H9 (cell line): ENCODE measurements at regions not wholly inside any gene's neighbourhood (a gene's known extent, or its start where the extent isn't known, plus 50 kb on each side); places are given as distances from the start of the nearest gene placed in this dataset.

Experiments
- DNase-seq: peaks from one replicate; pipeline ENCODE4 v3.0.0-alpha.2; 2017
- H2AFZ ChIP-seq: one replicate; pipeline ENCODE4 v1.6.1; 2013; ENCODE audit warnings: mild to moderate bottlenecking, low read length, control low read depth, moderate library complexity
- H2AK5ac ChIP-seq: 2 replicates; pipeline ENCODE4 v1.6.1; 2013; ENCODE audit warnings: low read length, control low read depth, mixed read lengths; ENCODE audit not compliant: insufficient read length
- H2BK120ac ChIP-seq: one replicate; pipeline ENCODE4 v1.6.1; 2013; ENCODE audit warnings: low read depth, mild to moderate bottlenecking, low read length, control low read depth, inconsistent platforms; ENCODE audit not compliant: poor library complexity, severe bottlenecking
- H2BK12ac ChIP-seq: 2 replicates; pipeline ENCODE4 v1.6.1; 2013; ENCODE audit warnings: low read length, control low read depth, mixed read lengths, low read depth; ENCODE audit not compliant: insufficient read length
- H2BK15ac ChIP-seq: 2 replicates; pipeline ENCODE4 v1.6.1; 2013; ENCODE audit warnings: low read depth, low read length, control low read depth
- H2BK20ac ChIP-seq: one replicate; pipeline ENCODE4 v1.6.1; 2013; ENCODE audit warnings: low read depth, mild to moderate bottlenecking, low read length, control low read depth, inconsistent platforms; ENCODE audit not compliant: poor library complexity, severe bottlenecking
- H2BK5ac ChIP-seq: 2 replicates; pipeline ENCODE4 v1.6.1; 2013; ENCODE audit warnings: low read length, control low read depth, mixed read lengths; ENCODE audit not compliant: insufficient read length
- H3K14ac ChIP-seq: 2 replicates; pipeline ENCODE4 v1.6.1; 2013; ENCODE audit warnings: low read length, control low read depth; ENCODE audit not compliant: insufficient read depth
- H3K18ac ChIP-seq: 2 replicates; pipeline ENCODE4 v1.6.1; 2013; ENCODE audit warnings: low read depth, mild to moderate bottlenecking, mixed read lengths, low read length, control low read depth; ENCODE audit not compliant: insufficient read length
- H3K23ac ChIP-seq: 2 replicates; pipeline ENCODE4 v1.6.1; 2013; ENCODE audit warnings: low read length, control low read depth, mixed read lengths, low read depth; ENCODE audit not compliant: insufficient read length
- H3K23me2 ChIP-seq: 2 replicates; pipeline ENCODE4 v1.6.1; 2013; ENCODE audit warnings: low read depth, mild to moderate bottlenecking, mixed read lengths, low read length, control low read depth; ENCODE audit not compliant: insufficient read length, poor library complexity, severe bottlenecking
- H3K27ac ChIP-seq: 2 replicates; pipeline ENCODE4 v1.5.1; 2013; ENCODE audit warnings: low read length, control low read depth, mixed read lengths, low read depth; ENCODE audit not compliant: insufficient read length
- H3K27me3 ChIP-seq: 2 replicates; pipeline ENCODE4 v1.6.1; 2013; ENCODE audit warnings: low read length, control low read depth, inconsistent platforms; ENCODE audit not compliant: insufficient read depth
- H3K4ac ChIP-seq: 2 replicates; pipeline ENCODE4 v1.6.1; 2013; ENCODE audit warnings: low read depth, mild to moderate bottlenecking, control low read depth, inconsistent platforms, low read length, moderate library complexity
- H3K4me1 ChIP-seq: 2 replicates; pipeline ENCODE4 v1.6.1; 2013; ENCODE audit warnings: low read length, control low read depth, inconsistent platforms; ENCODE audit not compliant: insufficient read depth
- H3K4me2 ChIP-seq: 2 replicates; pipeline ENCODE4 v1.6.1; 2013; ENCODE audit warnings: low read length, control low read depth, mixed read lengths; ENCODE audit not compliant: insufficient read length, insufficient read depth
- H3K56ac ChIP-seq: 2 replicates; pipeline ENCODE4 v1.6.1; 2013; ENCODE audit warnings: low read depth, mild to moderate bottlenecking, mixed read lengths, low read length, control low read depth; ENCODE audit not compliant: insufficient read length
- H3K79me1 ChIP-seq: 2 replicates; pipeline ENCODE4 v1.6.1; 2013; ENCODE audit warnings: low read depth, mild to moderate bottlenecking, moderate library complexity, low read length, control low read depth, inconsistent platforms; ENCODE audit not compliant: insufficient read depth, poor library complexity, severe bottlenecking
- H3K79me2 ChIP-seq: 2 replicates; pipeline ENCODE4 v1.6.1; 2013; ENCODE audit warnings: low read length, control low read depth, inconsistent platforms; ENCODE audit not compliant: insufficient read depth
- H3K9ac ChIP-seq: 2 replicates; pipeline ENCODE4 v1.6.1; 2013; ENCODE audit warnings: low read length, control low read depth, mixed read lengths; ENCODE audit not compliant: insufficient read length; ENCODE audit errors: extremely low read depth
- H3K9me3 ChIP-seq: one replicate; pipeline ENCODE4 v1.6.1; 2013; ENCODE audit warnings: low read depth, low read length, inconsistent platforms; ENCODE audit not compliant: control insufficient read depth
- H3T11ph ChIP-seq: one replicate; pipeline ENCODE4 v1.6.1; 2013; ENCODE audit warnings: mild to moderate bottlenecking, low read length, control low read depth, inconsistent platforms
- H4K20me1 ChIP-seq: one replicate; pipeline ENCODE4 v1.6.1; 2013; ENCODE audit not compliant: control insufficient read depth, insufficient read length, insufficient read depth
- H4K5ac ChIP-seq: 2 replicates; pipeline ENCODE4 v1.6.1; 2013; ENCODE audit warnings: low read depth, mild to moderate bottlenecking, mixed read lengths, low read length, control low read depth; ENCODE audit not compliant: insufficient read length
- H4K8ac ChIP-seq: replicated peaks from 2 replicates; pipeline ENCODE4 v1.6.1; 2013; ENCODE audit warnings: low read length, control low read depth, mixed read lengths, low read depth; ENCODE audit not compliant: insufficient read length
- H4K91ac ChIP-seq: 2 replicates; pipeline ENCODE4 v1.6.1; 2013; ENCODE audit warnings: low read depth, mild to moderate bottlenecking, moderate library complexity, mixed read lengths, low read length, control low read depth; ENCODE audit not compliant: insufficient read length
- H3K27ac Mint-ChIP-seq, 3 experiments: 2 replicates in 2 of 3; 3 replicates in 1 of 3; pipeline ENCODE4 v1.8.0; 2020 to 2021; ENCODE audit warnings: mixed read lengths in 3 of 3, mild to moderate bottlenecking in 1 of 3, moderate library complexity in 1 of 3
- H3K27me3 Mint-ChIP-seq: 2 replicates; pipeline ENCODE4 v1.8.0; 2021; ENCODE audit warnings: low read depth, mild to moderate bottlenecking, moderate library complexity, mixed read lengths
- H3K36me3 Mint-ChIP-seq, 3 experiments: 2 replicates in 2 of 3; 3 replicates in 1 of 3; pipeline ENCODE4 v1.8.0; 2020 to 2021; ENCODE audit warnings: low read depth in 3 of 3, mixed read lengths in 3 of 3; ENCODE audit not compliant: insufficient read depth in 1 of 3
- H3K4me1 Mint-ChIP-seq, 2 experiments: 2 replicates each; pipeline ENCODE4 v1.8.0; 2020; ENCODE audit warnings: mixed read lengths in 2 of 2
- H3K4me3 Mint-ChIP-seq, 2 experiments: 2 replicates in 1 of 2; 3 replicates in 1 of 2; pipeline ENCODE4 v1.8.0; 2020 to 2021; ENCODE audit warnings: mild to moderate bottlenecking in 2 of 2, mixed read lengths in 2 of 2, moderate library complexity in 1 of 2
- H3K9me3 Mint-ChIP-seq, 2 experiments: 2 replicates in 1 of 2; 3 replicates in 1 of 2; pipeline ENCODE4 v1.8.0; 2020; ENCODE audit warnings: mild to moderate bottlenecking in 2 of 2, mixed read lengths in 2 of 2, moderate library complexity in 1 of 2
- WGBS: extraction: QIAGEN DNeasy Blood & Tissue Kit; methylation state at CpG from one replicate; pipeline ENCODE4 v1.1.7; 2013; ENCODE audit warnings: missing lambda C conversion rate, low lambda C conversion rate, mixed read lengths; ENCODE audit not compliant: insufficient read length; ENCODE audit errors: extremely low coverage; 5-methylcytosine and 5-hydroxymethylcytosine counted together
- TF ChIP-seq, protein P1 (sequence below): fragments of 200-600 bp; sonication (generic); conservative IDR thresholded peaks from 3 replicates; pipeline ENCODE4 v1.8.0; 2021; ENCODE audit warnings: antibody characterized with exemption, mild to moderate bottlenecking

DNA sequence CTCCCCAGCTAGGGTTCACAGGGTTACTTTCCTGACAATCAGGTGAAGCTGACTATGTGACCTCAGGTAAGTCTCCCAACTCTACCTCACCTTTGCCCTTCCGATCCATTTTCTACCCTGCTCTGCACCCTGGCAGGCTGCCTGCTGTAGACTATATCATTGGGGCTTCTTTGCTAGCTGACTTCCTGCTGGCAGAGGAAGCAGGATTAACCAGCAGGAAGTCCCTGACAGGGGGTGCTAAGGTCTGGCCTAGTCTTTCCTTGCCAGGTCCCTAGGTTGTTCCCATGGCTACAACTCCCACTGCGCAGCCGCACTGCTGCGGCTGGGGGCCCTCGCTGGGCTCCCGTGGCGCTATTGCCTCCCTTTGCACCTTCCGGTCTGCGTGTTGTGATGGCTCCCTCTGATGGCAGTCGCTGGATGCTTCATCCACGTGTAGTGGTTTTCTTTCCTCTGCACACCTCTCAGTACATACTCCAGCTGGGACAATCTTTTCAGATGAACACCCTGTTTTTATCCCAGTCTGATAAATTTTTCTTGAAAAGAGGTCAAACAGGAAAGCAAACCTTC lies 365.9 kb downstream of the REEP3 start:
- Histone ChIP-seq H3K79me1 (no peaks in the 10 kb centered on the region), H4K20me1 (no peaks in the 10 kb centered on the region), H2BK15ac (no peak overlapping the region), H3T11ph (no peak overlapping the region), H3K23me2 (no peaks in the 10 kb centered on the region), H4K8ac (no peak overlapping the region), H3K79me2 (no peaks in the 10 kb centered on the region), H3K27ac (no peak overlapping the region), H3K9ac (no peak overlapping the region), H4K5ac (no peak overlapping the region), H3K4me1 (no peaks in the 10 kb centered on the region; the same call in 1 of the 2 replicates), H2AK5ac (no peak overlapping the region), H2BK20ac (no peak overlapping the region), H4K91ac (no peak overlapping the region), H3K4me2 (no peak overlapping the region), H3K18ac (no peak overlapping the region), H2AFZ (no peak overlapping the region), H3K27me3 (no peaks in the 10 kb centered on the region), H2BK5ac (no peak overlapping the region), H3K4ac (no peak overlapping the region), H3K56ac (no peak overlapping the region), H3K14ac (no peak overlapping the region), H3K9me3 (no peaks in the 10 kb centered on the region), H2BK12ac (no peak overlapping the region), H3K23ac (no peak overlapping the region), H2BK120ac (no peak overlapping the region)
- DNase-seq, result peak; percentile 87
- Mint-ChIP-seq H3K27me3 (peaks cover 7% of the 10 kb centered on the region), H3K36me3 (peaks cover 0 to 4% (median 0%) of the 10 kb centered on the region in 3 experiments; a peak in 2 of 7 replicates), H3K4me3 (no peak overlapping the region), H3K4me1 (peaks cover 20 to 32% of the 10 kb centered on the region in 2 experiments), H3K27ac (peak overlapping the region in 1 of 3 experiments; percentile 43; a peak in 1 of 7 replicates), H3K9me3 (no peaks in the 10 kb centered on the region; a peak in 1 of 5 replicates)
- TF ChIP-seq, protein P1, sequence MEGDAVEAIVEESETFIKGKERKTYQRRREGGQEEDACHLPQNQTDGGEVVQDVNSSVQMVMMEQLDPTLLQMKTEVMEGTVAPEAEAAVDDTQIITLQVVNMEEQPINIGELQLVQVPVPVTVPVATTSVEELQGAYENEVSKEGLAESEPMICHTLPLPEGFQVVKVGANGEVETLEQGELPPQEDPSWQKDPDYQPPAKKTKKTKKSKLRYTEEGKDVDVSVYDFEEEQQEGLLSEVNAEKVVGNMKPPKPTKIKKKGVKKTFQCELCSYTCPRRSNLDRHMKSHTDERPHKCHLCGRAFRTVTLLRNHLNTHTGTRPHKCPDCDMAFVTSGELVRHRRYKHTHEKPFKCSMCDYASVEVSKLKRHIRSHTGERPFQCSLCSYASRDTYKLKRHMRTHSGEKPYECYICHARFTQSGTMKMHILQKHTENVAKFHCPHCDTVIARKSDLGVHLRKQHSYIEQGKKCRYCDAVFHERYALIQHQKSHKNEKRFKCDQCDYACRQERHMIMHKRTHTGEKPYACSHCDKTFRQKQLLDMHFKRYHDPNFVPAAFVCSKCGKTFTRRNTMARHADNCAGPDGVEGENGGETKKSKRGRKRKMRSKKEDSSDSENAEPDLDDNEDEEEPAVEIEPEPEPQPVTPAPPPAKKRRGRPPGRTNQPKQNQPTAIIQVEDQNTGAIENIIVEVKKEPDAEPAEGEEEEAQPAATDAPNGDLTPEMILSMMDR, result peak; percentile 75
- no CpG with 5 or more reads among the region's 11 CpGs for WGBS
